Transverse colon (tissue), 4 donors: ENCODE measurements at regions not wholly inside any gene's neighbourhood (a gene's known extent, or its start where the extent isn't known, plus 50 kb on each side); places are given as distances from the start of the nearest gene placed in this dataset.

ENCODE experiments used
- DNase-seq: peaks from one replicate; pipeline ENCODE4 v3.0.0-alpha.2; 2019
- H3K27ac ChIP-seq, 4 donors: fragments of 200-600 bp; sonication (generic); 2 replicates each; pipeline ENCODE4 v1.5.1; 2016 to 2018; ENCODE audit warnings: inconsistent platforms in 4 of 4
- H3K27me3 ChIP-seq: fragments of 200-600 bp; sonication (generic); 2 replicates; pipeline ENCODE4 v1.5.1; 2017; ENCODE audit warnings: inconsistent platforms
- H3K36me3 ChIP-seq, 4 donors: fragments of 200-600 bp; sonication (generic); 2 replicates each; pipeline ENCODE4 v1.5.1; 2017 to 2019; ENCODE audit warnings: inconsistent platforms in 4 of 4
- H3K4me1 ChIP-seq, 4 donors: fragments of 200-600 bp; sonication (generic); 2 replicates each; pipeline ENCODE4 v1.5.1; 2017 to 2020; ENCODE audit warnings: inconsistent platforms in 4 of 4
- H3K4me3 ChIP-seq, 4 donors: fragments of 200-600 bp; sonication (generic); 1 replicate in 1 of 4; 2 replicates in 3 of 4; pipeline versions ENCODE4 v1.5.1 to v1.6.1; 2017 to 2019; ENCODE audit warnings: inconsistent platforms in 4 of 4
- H3K9me3 ChIP-seq, 2 donors: fragments of 200-600 bp; sonication (generic); 2 replicates each; pipeline ENCODE4 v1.5.1; 2017 to 2019; ENCODE audit warnings: inconsistent platforms in 2 of 2
- CTCF ChIP-seq, 5 experiments: fragments of 200-600 bp in 3 of 5; fragments of 450-650 bp in 2 of 5; sonication (generic) in 3 of 5; IDR thresholded peaks; 1 replicate in 2 of 5; 2 replicates in 3 of 5; pipeline ENCODE4 v1.5.1; 2016 to 2017; ENCODE audit warnings: antibody characterized with exemption in 5 of 5, inconsistent platforms in 3 of 5, mild to moderate bottlenecking in 2 of 5, moderate library complexity in 1 of 5
- EP300 ChIP-seq: sonication (generic); formaldehyde crosslinking; IDR thresholded peaks from one replicate; pipeline ENCODE4 v1.6.1; 2017; ENCODE audit warnings: antibody characterized with exemption, low read depth
- POLR2A ChIP-seq: fragments of 450-650 bp; IDR thresholded peaks from one replicate; pipeline ENCODE4 v1.6.1; 2016; ENCODE audit warnings: antibody characterized with exemption, mild to moderate bottlenecking, moderate library complexity
- POLR2AphosphoS5 ChIP-seq, 3 donors: sonication (generic); formaldehyde crosslinking; IDR thresholded peaks; one replicate each; pipeline ENCODE4 v1.6.1; 2016; ENCODE audit warnings: antibody characterized with exemption in 3 of 3
- WGBS, 2 donors: methylation state at CpG; one replicate each; pipeline ENCODE4 v1.1.5; 2018; ENCODE audit warnings: low coverage in 1 of 2; 5-methylcytosine and 5-hydroxymethylcytosine counted together
- in situ Hi-C, 4 donors: fragments of 200-750 bp; cut with MboI; loops; one replicate each; pipeline versions ENCODE4 v1.15.0 to v1.15.1; 2017; ENCODE audit warnings: low sequenced_read_pairs in 3 of 4, low pct_ligation_motif_present in 1 of 4, low pct_unique_long_range_greater_than_20kb in 1 of 4
- intact Hi-C: fragments of 100-400 bp; cut with DNase I; formaldehyde crosslinking; loops from one replicate; pipeline ENCODE4 v1.15.1; 2023; ENCODE audit warnings: low total_unique reads

DNA sequence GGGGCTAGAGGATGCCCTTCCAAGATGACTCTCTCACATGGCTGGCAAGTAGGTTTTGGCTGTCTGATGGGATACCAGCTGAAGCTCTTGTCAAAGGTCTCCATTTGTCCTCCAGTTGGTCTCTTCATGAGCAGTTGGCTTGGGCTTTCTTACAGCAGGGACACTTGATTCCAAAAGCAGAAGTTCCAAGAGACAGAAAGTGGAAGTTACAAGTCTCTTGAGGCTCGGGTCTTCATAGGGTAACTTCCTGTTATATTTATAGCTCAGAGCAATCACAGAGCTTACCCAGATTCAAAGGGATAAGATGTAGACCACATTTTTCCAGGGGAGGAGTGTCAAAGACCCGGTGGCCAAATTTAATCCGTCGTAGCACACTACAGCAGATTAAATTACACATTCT, 440.0 kb downstream of the RFC3 start:
- 63 to 86% methylated on average over 3 to 4 of the region's 4 CpGs for WGBS, 2 donors
- no peaks in the 10 kb centered on the region for H3K9me3 ChIP-seq
- in situ Hi-C loops, result no loop called here
- H3K27me3 ChIP-seq, result no peaks in the 10 kb centered on the region
- no peak for TF ChIP-seq POLR2A
- TF ChIP-seq EP300, result no peak
- no peak for TF ChIP-seq CTCF (IDR thresholded peaks at IDR 0.05)
- TF ChIP-seq POLR2AphosphoS5 (IDR thresholded peaks at IDR 0.05), result no peak
- no peak for DNase-seq
- intact Hi-C loops, result no loop called here
- no peaks in the 10 kb centered on the region for H3K36me3 ChIP-seq
- no peaks in the 10 kb centered on the region for H3K4me1 ChIP-seq
- H3K27ac ChIP-seq, result no peak overlapping the region
- H3K4me3 ChIP-seq, result no peak overlapping the region

DNA sequence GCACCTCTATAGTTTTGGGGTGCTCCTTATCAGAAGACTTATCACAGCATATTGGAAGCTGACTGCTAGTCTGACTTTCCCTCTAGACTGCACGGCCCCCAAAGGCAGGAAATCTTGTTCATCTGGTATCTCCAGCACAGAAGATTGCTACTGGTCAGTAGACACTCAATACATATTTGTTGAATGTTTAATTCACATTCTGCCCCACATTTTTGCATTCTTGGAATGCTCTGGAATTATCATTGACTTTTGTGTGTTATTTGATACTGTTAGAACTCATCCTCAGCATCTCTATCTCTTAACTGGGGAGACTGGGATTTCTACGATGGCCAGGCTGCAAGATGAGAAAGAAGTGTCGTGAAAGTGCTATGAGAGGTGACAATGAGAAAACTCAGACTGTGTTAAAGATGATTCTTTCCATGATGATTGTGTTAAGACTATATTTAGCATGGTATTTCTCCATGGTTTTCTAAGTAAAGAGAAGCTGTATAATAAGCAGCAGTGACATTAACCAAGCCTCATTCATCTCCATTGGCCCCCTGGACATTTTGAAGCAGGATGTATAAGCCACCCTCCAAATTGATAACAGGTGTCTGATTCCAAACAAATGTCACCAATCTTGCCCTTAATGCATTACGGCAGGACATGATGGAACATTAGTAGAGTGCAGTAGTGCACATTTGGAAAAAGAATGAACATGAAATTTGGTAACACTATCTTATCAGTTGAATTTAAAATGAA, 440.9 kb downstream of the RFC3 start:
- no peak for TF ChIP-seq CTCF (IDR thresholded peaks at IDR 0.05)
- TF ChIP-seq POLR2AphosphoS5 (IDR thresholded peaks at IDR 0.05), result no peak
- no peak for TF ChIP-seq EP300
- TF ChIP-seq POLR2A, result no peak
- H3K27ac ChIP-seq, result no peak overlapping the region
- DNase-seq, result no peak
- no peaks in the 10 kb centered on the region for H3K27me3 ChIP-seq
- H3K4me3 ChIP-seq, result no peak overlapping the region
- in situ Hi-C loops, result no loop called here
- H3K4me1 ChIP-seq, result no peaks in the 10 kb centered on the region
- WGBS, 2 donors, result 74 to 92% methylated on average over 2 to 4 of the region's 4 CpGs
- intact Hi-C loops, result no loop called here
- H3K36me3 ChIP-seq, result no peaks in the 10 kb centered on the region
- H3K9me3 ChIP-seq, result no peaks in the 10 kb centered on the region

- 80 to 89% methylated on average over 4 of the region's 4 CpGs for whole genome bisulfite sequencing, 2 donors
- Histone ChIP-seq H3K4me1 (no peaks in the 10 kb centered on the region), H3K36me3 (no peaks in the 10 kb centered on the region), H3K4me3 (no peak overlapping the region), H3K27ac (no peak overlapping the region), H3K27me3 (no peaks in the 10 kb centered on the region), H3K9me3 (no peaks in the 10 kb centered on the region)
- in situ Hi-C loops, result no loop called here
- no peak for DNase-seq
- TF ChIP-seq POLR2A, result no peak
- TF ChIP-seq CTCF (IDR thresholded peaks at IDR 0.05), result no peak
- TF ChIP-seq EP300, result no peak
- TF ChIP-seq POLR2AphosphoS5 (IDR thresholded peaks at IDR 0.05), result no peak
- intact Hi-C loops, result no loop called here
Observed at GRCh38 chr13:34263681-34264080, 445.7 kb downstream of the RFC3 start.

DNA sequence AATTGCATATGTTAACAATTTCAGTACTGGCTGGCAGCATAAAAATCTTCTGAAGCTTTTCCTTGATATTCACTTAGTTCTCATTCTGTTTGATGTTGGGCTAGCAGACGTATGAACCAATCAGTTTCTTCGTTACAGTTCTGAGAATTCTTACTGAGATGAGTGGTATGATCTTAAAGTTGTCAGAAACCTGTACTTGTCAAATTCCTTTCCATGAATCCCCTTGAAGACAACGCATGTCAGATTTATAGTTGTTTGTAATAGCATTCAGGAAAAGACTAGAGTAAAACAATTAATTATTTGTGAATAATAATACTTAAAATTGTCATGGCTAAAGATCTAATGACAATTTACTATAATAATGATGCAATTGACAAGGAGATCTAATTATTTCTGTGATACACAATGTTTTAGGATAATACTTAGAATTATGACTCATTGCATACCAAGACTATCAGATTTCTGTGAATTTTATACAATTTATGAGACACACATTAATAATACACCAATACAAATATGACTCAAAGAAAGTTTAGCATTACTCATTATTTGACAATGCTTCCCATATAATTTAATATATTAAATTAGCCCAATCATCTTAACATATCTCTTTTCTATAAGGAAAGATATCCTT, 447.2 kb downstream of the RFC3 start:
- H3K4me1 ChIP-seq, result no peaks in the 10 kb centered on the region
- TF ChIP-seq CTCF (IDR thresholded peaks at IDR 0.05), result no peak
- no peak for TF ChIP-seq POLR2A
- no peak for TF ChIP-seq EP300
- no peak for TF ChIP-seq POLR2AphosphoS5 (IDR thresholded peaks at IDR 0.05)
- no peaks in the 10 kb centered on the region for H3K9me3 ChIP-seq
- H3K4me3 ChIP-seq, result no peak overlapping the region
- H3K36me3 ChIP-seq, result no peaks in the 10 kb centered on the region
- in situ Hi-C loops, result no loop called here
- intact Hi-C loops, result no loop called here
- DNase-seq, result no peak
- H3K27me3 ChIP-seq, result no peaks in the 10 kb centered on the region
- H3K27ac ChIP-seq, result no peak overlapping the region
- WGBS, 2 donors, result 80 to 96% methylated on average over 3 of the region's 3 CpGs
